ENCODE measurements at regions not wholly inside any gene's neighbourhood (a gene's known extent, or its start where the extent isn't known, plus 50 kb on each side); places are given as distances from the start of the nearest gene placed in this dataset.

GRCh38 chr1:80989455-80989854 is 811.3 kb upstream of the ADGRL2 start:
- H4K8ac ChIP-seq (ENCODE audit: extremely low read depth, insufficient read depth, low read length): no peak overlapping the region
- ChIA-PET POLR2A (ENCODE audit: partially characterized antibody) (no interaction called here), CTCF (ENCODE audit: partially characterized antibody) (no interaction called here)
- H3K23me2 ChIP-seq (ENCODE audit: low read depth, low read length): no peaks in the 10 kb centered on the region
- H3K4me1 ChIP-seq (replicated peaks in 1 of 4; ENCODE audit: control insufficient read depth in 3 of 4, insufficient read depth in 4 of 4, low read length in 3 of 4): peaks cover 0 to 2% (median 0%) of the 10 kb centered on the region in 4 experiments; a peak in 2 of 7 replicates
- no peak overlapping the region for H3K4me2 ChIP-seq (ENCODE audit: insufficient read depth in 1 of 2, low read depth in 2 of 2, low read length in 2 of 2)
- H2BK12ac ChIP-seq (ENCODE audit: low read depth, low read length): no peak overlapping the region
- H3K14ac ChIP-seq (ENCODE audit: insufficient read length): no peak overlapping the region
- no peaks in the 10 kb centered on the region for H3K27me3 ChIP-seq (replicated peaks in 1 of 4; ENCODE audit: control insufficient read depth in 3 of 4, extremely low read depth in 1 of 4, insufficient read depth in 3 of 4, low read length in 3 of 4)
- H3K9ac ChIP-seq (replicated peaks in 1 of 4; ENCODE audit: extremely low read depth in 1 of 4, low read depth in 3 of 4, low read length in 3 of 4): no peak overlapping the region
- no peaks in the 10 kb centered on the region for H4K20me1 ChIP-seq (replicated peaks in 1 of 2; ENCODE audit: control insufficient read depth in 1 of 2, insufficient read depth in 2 of 2, low read length in 2 of 2)
- H3K79me2 ChIP-seq (ENCODE audit: control insufficient read depth in 1 of 2, insufficient read depth in 2 of 2, low read length in 2 of 2): no peaks in the 10 kb centered on the region
- H3K27ac ChIP-seq (ENCODE audit: low read depth, low read length): no peak overlapping the region
- WGBS, 2 experiments (ENCODE audit: extremely low coverage in 1 of 2, insufficient coverage in 1 of 2, insufficient read length in 1 of 2, insufficient replicate concordance in 2 of 2, low coverage in 1 of 2, low lambda C conversion rate in 2 of 2, missing lambda C conversion rate in 1 of 2): 92% methylated on average over 2 of the region's 2 CpGs; no CpG with 5 or more reads in 1 of the 2 experiments
- no peaks in the 10 kb centered on the region for H3K9me3 ChIP-seq (ENCODE audit: insufficient read depth in 2 of 2, low read depth in 1 of 2, low read length in 1 of 2)
- H2BK5ac ChIP-seq (ENCODE audit: low read depth, low read length): no peak overlapping the region
- no peak overlapping the region for H4K5ac ChIP-seq (ENCODE audit: insufficient read length, low read depth, low read length)
- H3K4me3 ChIP-seq (ENCODE audit: extremely low read depth in 1 of 4, insufficient read depth in 2 of 4, low read depth in 3 of 4, low read length in 4 of 4): no peak overlapping the region
- no peak overlapping the region for H2BK20ac ChIP-seq (ENCODE audit: low read length)
- DNase-seq (ENCODE audit: low read depth in 1 of 2, low spot score in 2 of 2) (no peak), FAIRE-seq (no peak)
- H3K79me1 ChIP-seq (ENCODE audit: low read depth, low read length): no peaks in the 10 kb centered on the region
- H3K4ac ChIP-seq (replicated peaks; ENCODE audit: insufficient read length, low read depth, low read length): no peak overlapping the region
- H3K36me3 ChIP-seq (ENCODE audit: control insufficient read depth in 2 of 4, insufficient read depth in 4 of 4, low read length in 3 of 4): no peaks in the 10 kb centered on the region
- no peak overlapping the region for H3K56ac ChIP-seq (replicated peaks; ENCODE audit: insufficient read length, low read depth, low read length)
- H2AK5ac ChIP-seq (ENCODE audit: low read depth, low read length): no peak overlapping the region
- H3K23ac ChIP-seq (ENCODE audit: insufficient read length): no peak overlapping the region
- H2BK15ac ChIP-seq (ENCODE audit: low read length): no peak overlapping the region
- no peak overlapping the region for H3K18ac ChIP-seq (ENCODE audit: extremely low read depth, low read length)
- H4K91ac ChIP-seq (replicated peaks; ENCODE audit: insufficient read length, low read length): no peak overlapping the region
- no peak overlapping the region for H2BK120ac ChIP-seq (replicated peaks; ENCODE audit: low read depth, low read length)
- no peak overlapping the region for H2AFZ ChIP-seq (ENCODE audit: low read length)
- TF ChIP-seq MAFK (IDR thresholded peaks at IDR 0.05; ENCODE audit: low read depth, low read length) (no peak), TEAD4 (IDR thresholded peaks at IDR 0.05; ENCODE audit: low read depth, low read length) (no peak), TBP (IDR thresholded peaks at IDR 0.05; ENCODE audit: low read depth, low read length) (no peak), TAF1 (IDR thresholded peaks at IDR 0.05; ENCODE audit: low read depth, low read length) (no peak), JUN (IDR thresholded peaks at IDR 0.05; ENCODE audit: low read depth, low read length) (no peak), HDAC2 (IDR thresholded peaks at IDR 0.05; ENCODE audit: borderline replicate concordance in 1 of 2, low read depth in 2 of 2, low read length in 2 of 2) (no peak), FOSL1 (IDR thresholded peaks at IDR 0.05; ENCODE audit: insufficient read depth, low read depth, low read length) (no peak), KDM5A (IDR thresholded peaks at IDR 0.05; ENCODE audit: low read length) (no peak), KDM1A (IDR thresholded peaks at IDR 0.05; ENCODE audit: borderline replicate concordance, low read length) (no peak), ATF2 (IDR thresholded peaks at IDR 0.05; ENCODE audit: low read length) (no peak), POLR2A (IDR thresholded peaks at IDR 0.05; ENCODE audit: control extremely low read depth in 1 of 2, low read depth in 2 of 2, low read length in 2 of 2) (no peak), CEBPB (IDR thresholded peaks at IDR 0.05; ENCODE audit: low read depth, low read length) (no peak), ZNF274 (IDR thresholded peaks at IDR 0.05; ENCODE audit: borderline replicate concordance, extremely low read depth, low read length) (no peak), ASH2L (IDR thresholded peaks at IDR 0.05; ENCODE audit: low read length) (no peak)

Data from H1 (cell line).